ENCODE measurements at regions not wholly inside any gene's neighbourhood (a gene's known extent, or its start where the extent isn't known, plus 50 kb on each side); places are given as distances from the start of the nearest gene placed in this dataset.

DNA sequence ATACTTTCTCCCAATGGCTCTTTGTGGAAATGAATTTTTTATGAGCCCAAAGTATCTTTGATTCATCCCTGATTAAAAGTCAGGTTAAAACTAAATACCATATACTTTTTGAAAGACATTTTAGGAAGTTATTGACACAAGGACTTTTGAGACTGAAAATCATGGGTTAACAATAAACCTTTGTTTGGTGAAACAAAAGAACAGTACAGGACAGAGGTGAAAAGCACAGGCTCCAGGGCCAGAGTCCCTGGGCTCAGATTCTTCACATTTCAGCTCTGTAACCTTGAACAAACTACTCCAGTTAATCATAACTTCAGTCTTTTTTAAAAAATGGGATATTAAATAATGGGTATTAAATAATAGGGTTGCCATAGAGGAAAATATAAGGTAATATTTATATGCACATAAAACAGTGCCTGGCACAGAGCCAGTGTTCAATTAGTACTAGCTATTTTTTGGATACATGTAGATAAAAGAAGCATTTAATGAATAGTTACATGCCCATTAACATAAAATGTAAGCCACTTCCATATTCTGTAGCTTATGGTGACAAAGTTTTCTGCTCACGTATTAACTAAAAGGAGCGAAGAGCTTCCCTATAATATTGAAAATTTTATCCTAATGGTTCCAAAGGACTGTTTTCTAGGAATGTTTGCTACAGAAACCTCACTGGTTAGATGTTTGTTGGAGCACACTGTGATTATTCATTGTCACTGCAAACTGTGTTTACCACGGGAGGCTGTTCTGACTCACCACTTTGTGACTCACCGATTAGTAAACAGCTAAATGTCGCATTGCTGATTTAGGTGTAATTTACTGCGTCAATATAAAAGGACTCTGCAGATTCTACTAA lies 255.4 kb downstream of the DAD1 start:
- DNase-seq: no peak

DNA sequence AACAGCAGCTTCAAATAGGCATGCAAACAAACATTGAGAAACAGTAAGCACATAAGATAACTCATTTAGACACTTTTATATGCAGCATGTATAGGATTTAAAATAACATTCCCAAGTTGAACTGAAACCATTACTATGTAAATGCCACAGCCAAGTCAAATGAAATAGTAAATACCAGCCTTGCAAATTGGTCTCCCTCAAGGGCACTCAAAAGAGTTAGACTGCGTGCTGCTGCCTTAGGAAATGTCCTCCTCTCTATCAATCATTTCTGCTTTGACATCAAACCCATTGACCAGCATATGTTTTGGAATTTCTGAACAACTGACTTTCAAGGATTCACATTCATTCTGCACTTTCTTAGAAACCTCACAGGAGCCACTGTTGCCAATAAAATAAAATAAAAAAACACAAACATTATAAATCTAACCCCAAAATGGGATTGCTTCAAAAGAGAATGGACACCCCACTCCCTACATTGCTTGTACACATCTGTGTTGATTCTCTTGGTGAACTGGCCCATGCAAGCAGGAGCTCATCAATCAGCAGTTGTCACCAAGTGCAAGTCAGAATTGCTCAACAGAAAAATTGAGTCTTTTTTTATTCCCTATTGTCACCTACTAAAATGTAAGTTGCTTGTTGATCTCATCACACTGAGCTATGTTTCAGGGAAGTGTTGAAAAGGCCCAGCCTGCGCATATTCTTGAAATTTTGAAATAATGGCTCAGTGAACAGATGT lies 256.2 kb downstream of the DAD1 start:
- no peak for DNase-seq

DNA sequence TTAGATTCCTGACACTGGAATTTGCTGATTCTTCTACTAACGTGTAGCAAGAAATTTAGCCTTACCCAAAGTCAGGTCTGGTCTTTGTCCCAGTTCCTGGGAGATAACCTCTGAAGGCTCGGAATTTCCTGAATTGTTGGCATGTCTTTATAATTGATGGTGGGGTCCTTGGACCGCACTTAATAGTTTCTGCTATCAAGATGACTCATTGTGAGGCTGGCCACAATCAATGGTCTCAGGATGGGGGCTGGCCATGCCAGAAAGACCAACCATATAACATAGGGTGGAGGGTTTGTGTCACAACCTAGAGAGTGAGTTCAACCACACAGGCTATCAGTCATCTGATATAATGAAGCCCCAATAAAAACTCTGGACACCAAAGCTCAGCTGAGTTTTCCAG lies 259.7 kb downstream of the DAD1 start:
- DNase-seq: no peak

GRCh38 chr14:22325676-22326400 lies 263.2 kb downstream of the DAD1 start:
- no peak for DNase-seq

GRCh38 chr14:22320362-22320750 lies 268.7 kb downstream of the DAD1 start:
- DNase-seq: no peak

DNA sequence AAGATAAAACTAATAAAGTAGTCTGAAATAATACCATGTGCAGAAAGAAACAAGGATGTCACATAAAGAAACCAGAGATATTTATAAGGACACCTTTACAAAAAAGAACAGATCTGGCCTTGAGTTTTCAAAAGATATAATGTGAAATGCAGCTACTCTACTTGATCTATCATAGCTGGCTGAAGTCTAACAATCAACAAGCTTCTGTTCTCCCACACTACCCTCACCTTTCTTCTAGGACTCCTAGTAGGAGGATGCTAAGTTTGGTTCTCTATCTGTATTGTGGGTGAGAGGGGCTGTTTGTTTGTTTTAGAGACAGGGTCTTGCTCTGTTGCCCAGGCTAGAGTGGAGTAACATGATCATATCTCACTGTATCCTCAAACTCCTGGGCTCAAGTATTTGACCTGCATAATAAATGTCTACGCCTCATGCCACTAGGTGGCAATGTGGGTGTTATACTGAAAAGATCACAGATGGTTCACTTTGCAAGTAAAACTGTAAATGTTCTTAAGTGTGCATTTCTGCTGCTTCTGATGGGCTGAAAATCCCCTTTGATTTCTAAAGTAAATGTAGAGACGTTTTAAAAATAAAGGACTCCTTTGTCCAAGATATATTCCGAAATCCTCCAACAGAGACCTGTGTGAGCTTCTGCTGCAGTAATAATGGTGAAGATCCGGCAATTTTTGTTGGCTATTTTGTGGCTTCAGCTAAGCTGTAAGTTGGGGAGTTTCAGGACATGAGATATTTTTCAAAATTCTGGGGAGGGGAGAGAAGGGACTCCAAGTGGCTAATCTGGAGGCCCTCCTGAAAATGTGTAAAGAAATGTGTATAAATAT lies 269.3 kb downstream of the DAD1 start:
- DNase-seq: no peak

DNA sequence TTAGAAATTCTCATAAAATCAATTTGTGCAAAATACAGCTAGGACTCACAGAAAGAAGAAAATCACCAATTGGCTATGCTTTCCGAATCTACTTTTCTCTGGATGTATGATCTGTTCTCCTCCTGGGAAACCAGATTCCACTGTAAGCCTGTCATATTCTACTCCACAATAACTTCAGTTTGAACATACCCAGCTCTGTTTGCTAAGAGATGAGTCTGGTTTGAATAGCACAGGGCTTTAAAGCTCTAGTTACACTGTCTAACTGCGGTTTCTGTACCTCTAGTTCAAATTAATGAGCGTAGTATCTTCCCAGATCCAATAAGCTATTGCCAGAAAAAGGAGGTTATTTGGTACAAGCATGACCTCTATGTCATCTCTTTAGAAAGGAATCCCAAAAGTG lies 270.1 kb downstream of the DAD1 start:
- DNase-seq: no peak

DNA sequence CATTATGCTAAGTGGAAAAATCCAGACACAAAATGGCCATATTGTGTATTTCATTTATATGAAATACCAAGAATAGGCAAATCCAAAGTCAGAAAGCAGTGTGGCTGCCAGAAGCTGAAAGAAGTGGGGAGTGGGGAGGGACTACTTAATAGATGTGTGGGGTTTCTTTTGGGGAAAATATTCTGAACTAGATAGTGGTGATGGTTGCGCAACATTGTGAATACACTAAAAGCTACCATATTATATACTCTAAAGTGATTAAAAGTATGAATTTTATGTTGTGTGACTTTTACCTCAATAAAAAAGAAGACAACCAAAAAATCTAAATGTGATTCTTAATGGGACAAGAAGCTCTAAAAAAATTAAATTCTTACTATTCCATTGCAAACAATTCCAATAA lies 272.6 kb downstream of the DAD1 start:
- DNase-seq: no peak

- DNase-seq: no peak
Measured at GRCh38 chr14:22315336-22315735, 273.7 kb downstream of the DAD1 start.

DNA sequence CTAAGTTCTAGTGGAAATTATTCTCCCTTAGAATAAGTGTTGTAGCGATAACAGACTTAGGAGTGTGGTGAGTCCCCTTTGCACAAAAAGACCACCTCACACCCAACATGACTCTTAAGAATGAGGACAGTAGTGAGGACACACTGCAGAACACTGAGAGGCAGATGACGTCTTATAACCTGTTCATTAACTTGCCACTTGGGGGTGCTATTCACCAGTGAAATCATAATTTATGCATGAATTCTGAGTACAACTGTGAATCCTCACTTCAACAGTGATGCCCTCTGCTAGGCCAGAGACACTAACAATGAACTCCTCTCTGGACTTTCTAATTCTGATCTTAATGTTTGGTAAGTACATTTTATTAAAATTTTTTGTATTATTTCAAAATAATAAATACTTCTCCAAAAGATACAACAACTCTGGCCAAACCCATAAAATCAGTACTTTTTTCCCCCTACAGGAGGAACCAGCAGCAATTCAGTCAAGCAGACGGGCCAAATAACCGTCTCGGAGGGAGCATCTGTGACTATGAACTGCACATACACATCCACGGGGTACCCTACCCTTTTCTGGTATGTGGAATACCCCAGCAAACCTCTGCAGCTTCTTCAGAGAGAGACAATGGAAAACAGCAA lies 274.7 kb downstream of the DAD1 start:
- no peak for DNase-seq

GRCh38 chr14:22313172-22313801 lies 275.7 kb downstream of the DAD1 start:
- DNase-seq: no peak

DNA sequence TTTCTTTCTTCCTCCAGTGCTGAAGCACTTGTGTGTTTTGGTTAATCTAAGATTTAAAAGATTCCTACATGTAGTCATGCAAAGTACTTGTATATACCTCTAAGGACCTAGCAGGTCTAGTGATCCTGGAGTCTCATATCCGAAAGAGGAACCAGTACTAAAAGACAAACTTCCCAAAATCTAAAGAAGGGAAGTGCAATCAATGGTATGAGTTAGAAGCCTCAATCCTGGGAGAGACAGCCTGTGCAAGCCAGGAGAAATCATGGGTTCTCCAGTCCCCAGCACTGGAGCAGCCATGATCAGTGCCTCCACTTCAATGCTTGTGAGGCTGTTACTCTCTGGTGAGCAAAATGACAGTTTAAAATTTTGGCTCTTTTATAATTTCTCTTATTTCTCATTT lies 277.4 kb downstream of the DAD1 start:
- no peak for DNase-seq

DNA sequence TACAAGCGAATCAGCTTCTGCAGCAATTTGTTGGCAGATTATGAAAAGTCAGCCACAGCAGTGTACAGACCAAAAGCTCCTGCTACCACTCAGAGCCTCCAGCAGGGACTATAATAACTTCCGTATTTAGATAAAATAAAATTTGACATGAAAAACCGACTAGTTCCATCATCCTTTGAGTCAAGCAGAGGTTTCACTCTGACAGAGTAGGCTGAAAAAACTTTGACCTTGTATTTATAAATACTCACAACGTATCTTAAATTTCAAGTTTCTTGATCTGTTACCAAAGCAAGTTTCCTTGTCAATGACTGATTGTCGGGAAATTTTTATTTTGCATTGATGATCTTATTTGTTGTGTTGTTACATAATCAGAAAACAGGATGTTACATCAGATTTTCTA lies 283.4 kb downstream of the DAD1 start:
- no peak for DNase-seq

- DNase-seq: no peak
Measured at GRCh38 chr14:22304326-22304725, 284.7 kb downstream of the DAD1 start.

- DNase-seq: no peak
Measured at GRCh38 chr14:22303589-22304195, 285.3 kb downstream of the DAD1 start.

GRCh38 chr14:22300646-22301045 lies 288.4 kb downstream of the DAD1 start:
- DNase-seq: no peak

DNA sequence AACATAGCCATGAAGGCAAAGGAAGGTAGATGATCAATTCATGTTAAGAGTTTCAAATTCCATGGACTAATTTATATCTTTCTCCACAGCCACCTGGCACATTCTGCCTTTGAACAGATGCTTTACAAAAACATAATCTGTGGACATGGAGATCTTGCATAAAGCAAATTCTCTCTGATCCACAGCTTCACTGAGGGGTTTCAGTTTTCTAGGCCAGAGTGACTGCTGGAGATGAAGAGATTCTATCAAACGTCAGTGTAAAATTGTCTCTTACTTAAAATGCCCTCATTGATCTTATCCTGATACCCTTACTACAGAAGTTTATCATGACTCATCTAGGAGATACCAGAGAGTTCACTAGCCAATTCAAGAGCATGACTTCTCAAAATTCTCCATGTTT lies 291.6 kb downstream of the DAD1 start:
- no peak for DNase-seq

DNA sequence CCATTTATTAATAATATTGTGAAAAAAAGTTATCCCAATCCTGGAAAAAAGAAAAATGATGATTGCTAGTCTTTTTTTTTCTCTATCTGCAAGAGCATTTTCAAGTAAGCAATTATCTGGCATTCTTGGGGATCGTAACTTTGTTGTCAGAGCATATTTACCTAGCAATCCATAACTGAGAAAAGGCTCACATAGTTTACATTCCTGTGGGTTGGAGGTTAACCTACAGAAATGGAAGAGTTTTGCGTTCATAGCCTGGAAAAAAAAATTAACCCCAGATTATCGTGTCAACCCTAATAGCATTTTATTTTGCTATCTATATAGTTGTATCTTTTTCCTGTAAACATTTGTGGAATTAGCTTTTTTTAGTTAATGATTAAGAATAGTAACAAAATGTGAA lies 292.3 kb downstream of the DAD1 start:
- DNase-seq: no peak

- DNase-seq: no peak
Measured at GRCh38 chr14:22296088-22296487, 292.9 kb downstream of the DAD1 start.

- no peak for DNase-seq
Measured at GRCh38 chr14:22291406-22291805, 297.6 kb downstream of the DAD1 start.

- DNase-seq: no peak
Measured at GRCh38 chr14:22289570-22289969, 299.5 kb downstream of the DAD1 start.

Measured in activated CD8-positive, alpha-beta memory T cell treated with anti-CD3 and anti-CD28 coated beads, Interleukin-2, amount 50 U/mL, for 48 hours (primary cell).